Karpas-422 (cell line): ENCODE measurements at regions not wholly inside any gene's neighbourhood (a gene's known extent, or its start where the extent isn't known, plus 50 kb on each side); places are given as distances from the start of the nearest gene placed in this dataset.

Source experiments
- DNase-seq: peaks from one replicate; pipeline ENCODE4 v3.0.0-alpha.2; 2015
- H2AFZ ChIP-seq: fragments of 200-600 bp; sonication (generic); 2 replicates; pipeline ENCODE4 v1.6.1; 2014; ENCODE audit warnings: antibody characterized with exemption, low read length, mixed read lengths
- H3K27ac ChIP-seq: fragments of 200-600 bp; sonication (generic); 2 replicates; pipeline ENCODE4 v1.5.1; 2014; ENCODE audit warnings: mild to moderate bottlenecking, low read length, moderate library complexity
- H3K27me3 ChIP-seq: fragments of 200-600 bp; sonication (generic); 2 replicates; pipeline ENCODE4 v1.6.1; 2014; ENCODE audit warnings: low read length, mixed read lengths
- H3K36me3 ChIP-seq: fragments of 200-600 bp; sonication (generic); 2 replicates; pipeline ENCODE4 v1.6.1; 2014; ENCODE audit warnings: low read length, mixed read lengths; ENCODE audit not compliant: insufficient read depth
- H3K4me1 ChIP-seq: fragments of 200-600 bp; sonication (generic); 2 replicates; pipeline ENCODE4 v1.6.1; 2014; ENCODE audit warnings: mild to moderate bottlenecking, low read length, mixed read lengths
- H3K4me2 ChIP-seq: fragments of 200-600 bp; sonication (generic); 2 replicates; pipeline ENCODE4 v1.6.1; 2014; ENCODE audit warnings: low read length, low read depth, mild to moderate bottlenecking; ENCODE audit not compliant: poor library complexity, severe bottlenecking
- H3K4me3 ChIP-seq: fragments of 200-600 bp; sonication (generic); 2 replicates; pipeline ENCODE4 v1.5.1; 2014; ENCODE audit warnings: mild to moderate bottlenecking, antibody characterized with exemption, low read length, mixed read lengths
- H3K79me2 ChIP-seq: fragments of 200-600 bp; sonication (generic); 2 replicates; pipeline ENCODE4 v1.6.1; 2014; ENCODE audit warnings: mild to moderate bottlenecking, low read length, mixed read lengths
- H3K9ac ChIP-seq: fragments of 200-600 bp; sonication (generic); 2 replicates; pipeline ENCODE4 v1.6.0; 2014; ENCODE audit warnings: low read length
- H3K9me2 ChIP-seq: fragments of 200-600 bp; sonication (generic), shearing (Covaris generic); replicated peaks from 2 replicates; pipeline ENCODE4 v1.6.0; 2014; ENCODE audit warnings: mild to moderate bottlenecking, low read length, moderate library complexity; ENCODE audit not compliant: insufficient read depth
- H3K9me3 ChIP-seq: fragments of 300-700, 200-600 bp; sonication (generic); 2 replicates; pipeline ENCODE4 v1.6.1; 2014; ENCODE audit warnings: low read length, mixed read lengths
- H4K20me1 ChIP-seq: fragments of 200-600 bp; sonication (generic); 2 replicates; pipeline ENCODE4 v1.6.1; 2014; ENCODE audit warnings: mild to moderate bottlenecking, antibody characterized with exemption, low read length, low read depth; ENCODE audit not compliant: insufficient read depth

GRCh38 chr1:221456918-221457317, 285.0 kb downstream of the DUSP10 start:
- Histone ChIP-seq H3K4me3 (no peak overlapping the region), H3K9me3 (no peaks in the 10 kb centered on the region), H3K79me2 (no peaks in the 10 kb centered on the region), H3K27me3 (no peaks in the 10 kb centered on the region), H3K27ac (no peak overlapping the region), H3K9me2 (no peaks in the 10 kb centered on the region), H3K36me3 (no peaks in the 10 kb centered on the region), H3K9ac (no peak overlapping the region), H4K20me1 (no peaks in the 10 kb centered on the region), H2AFZ (no peak overlapping the region), H3K4me2 (no peak overlapping the region), H3K4me1 (no peaks in the 10 kb centered on the region)
- DNase-seq = no peak

GRCh38 chr1:221457685-221458446, 284.0 kb downstream of the DUSP10 start:
- Histone ChIP-seq H3K27ac (no peak overlapping the region), H4K20me1 (no peaks in the 10 kb centered on the region), H3K9me3 (no peaks in the 10 kb centered on the region), H3K4me1 (no peaks in the 10 kb centered on the region), H3K79me2 (no peaks in the 10 kb centered on the region), H3K9me2 (no peaks in the 10 kb centered on the region), H3K4me3 (no peak overlapping the region), H3K9ac (no peak overlapping the region), H2AFZ (no peak overlapping the region), H3K4me2 (no peak overlapping the region), H3K36me3 (no peaks in the 10 kb centered on the region), H3K27me3 (no peaks in the 10 kb centered on the region)
- no peak for DNase-seq

GRCh38 chr1:221458447-221459156, 283.3 kb downstream of the DUSP10 start:
- no peaks in the 10 kb centered on the region for H3K79me2 ChIP-seq
- no peak for DNase-seq
- no peak overlapping the region for H3K9ac ChIP-seq
- no peak overlapping the region for H3K4me3 ChIP-seq
- no peaks in the 10 kb centered on the region for H3K36me3 ChIP-seq
- no peaks in the 10 kb centered on the region for H3K9me2 ChIP-seq
- H3K4me2 ChIP-seq = no peak overlapping the region
- no peaks in the 10 kb centered on the region for H3K9me3 ChIP-seq
- H3K27ac ChIP-seq = no peak overlapping the region
- no peaks in the 10 kb centered on the region for H4K20me1 ChIP-seq
- no peak overlapping the region for H2AFZ ChIP-seq
- H3K4me1 ChIP-seq = no peaks in the 10 kb centered on the region
- no peaks in the 10 kb centered on the region for H3K27me3 ChIP-seq

- Histone ChIP-seq H3K4me3 (no peak overlapping the region), H3K79me2 (no peaks in the 10 kb centered on the region), H3K27ac (no peak overlapping the region), H2AFZ (no peak overlapping the region), H3K9me3 (no peaks in the 10 kb centered on the region), H4K20me1 (no peaks in the 10 kb centered on the region), H3K4me1 (no peaks in the 10 kb centered on the region), H3K4me2 (no peak overlapping the region), H3K27me3 (no peaks in the 10 kb centered on the region), H3K9me2 (no peaks in the 10 kb centered on the region), H3K36me3 (no peaks in the 10 kb centered on the region), H3K9ac (no peak overlapping the region)
- no peak for DNase-seq
These were observed 282.3 kb downstream of the DUSP10 start for GRCh38 chr1:221459558-221459957.

- H3K9me2 ChIP-seq = no peaks in the 10 kb centered on the region
- no peak overlapping the region for H3K27ac ChIP-seq
- H2AFZ ChIP-seq = no peak overlapping the region
- DNase-seq = no peak
- H3K9me3 ChIP-seq = no peaks in the 10 kb centered on the region
- H3K36me3 ChIP-seq = no peaks in the 10 kb centered on the region
- H3K4me2 ChIP-seq = no peak overlapping the region
- H3K9ac ChIP-seq = no peak overlapping the region
- no peak overlapping the region for H3K4me3 ChIP-seq
- no peaks in the 10 kb centered on the region for H3K4me1 ChIP-seq
- H4K20me1 ChIP-seq = no peaks in the 10 kb centered on the region
- no peaks in the 10 kb centered on the region for H3K27me3 ChIP-seq
- no peaks in the 10 kb centered on the region for H3K79me2 ChIP-seq
These were observed 279.5 kb downstream of the DUSP10 start for GRCh38 chr1:221462345-221462744.

- Histone ChIP-seq H3K4me2 (no peak overlapping the region), H3K9me3 (no peaks in the 10 kb centered on the region), H3K27ac (no peak overlapping the region), H3K9ac (no peak overlapping the region), H3K9me2 (no peaks in the 10 kb centered on the region), H4K20me1 (no peaks in the 10 kb centered on the region), H2AFZ (no peak overlapping the region), H3K36me3 (no peaks in the 10 kb centered on the region), H3K4me3 (no peak overlapping the region), H3K27me3 (no peaks in the 10 kb centered on the region), H3K79me2 (no peaks in the 10 kb centered on the region), H3K4me1 (peaks cover 9% of the 10 kb centered on the region)
- DNase-seq = no peak
These were observed 273.3 kb downstream of the DUSP10 start for GRCh38 chr1:221468546-221468945.

- no peak overlapping the region for H3K4me2 ChIP-seq
These were observed 272.4 kb downstream of the DUSP10 start for GRCh38 chr1:221469476-221469875.

GRCh38 chr1:221470000-221470698, 271.7 kb downstream of the DUSP10 start:
- no peak for DNase-seq
- H3K4me3 ChIP-seq = no peak overlapping the region
- peaks cover 9% of the 10 kb centered on the region for H3K4me1 ChIP-seq
- no peaks in the 10 kb centered on the region for H3K27me3 ChIP-seq
- no peak overlapping the region for H2AFZ ChIP-seq
- H3K9ac ChIP-seq = no peak overlapping the region
- no peak overlapping the region for H3K4me2 ChIP-seq
- no peaks in the 10 kb centered on the region for H3K9me2 ChIP-seq
- no peaks in the 10 kb centered on the region for H3K36me3 ChIP-seq
- no peaks in the 10 kb centered on the region for H4K20me1 ChIP-seq
- H3K9me3 ChIP-seq = no peaks in the 10 kb centered on the region
- H3K27ac ChIP-seq = no peak overlapping the region
- no peaks in the 10 kb centered on the region for H3K79me2 ChIP-seq

More at GRCh38 chr1:221469476-221469875, 272.4 kb downstream of the DUSP10 start:
- H4K20me1 ChIP-seq = no peaks in the 10 kb centered on the region
- H3K79me2 ChIP-seq = no peaks in the 10 kb centered on the region
- H3K9ac ChIP-seq = no peak overlapping the region
- H3K9me2 ChIP-seq = no peaks in the 10 kb centered on the region
- no peak overlapping the region for H3K4me3 ChIP-seq
- no peak overlapping the region for H2AFZ ChIP-seq
- no peak for DNase-seq
- no peak overlapping the region for H3K27ac ChIP-seq
- H3K4me1 ChIP-seq = peaks cover 9% of the 10 kb centered on the region
- H3K36me3 ChIP-seq = no peaks in the 10 kb centered on the region
- H3K27me3 ChIP-seq = no peaks in the 10 kb centered on the region
- no peaks in the 10 kb centered on the region for H3K9me3 ChIP-seq
